Adrenal gland (tissue), 9 donors: ENCODE measurements at regions not wholly inside any gene's neighbourhood (a gene's known extent, or its start where the extent isn't known, plus 50 kb on each side); places are given as distances from the start of the nearest gene placed in this dataset.
"Not testable (repeated sequence)": the region's sequence is repeated elsewhere in the genome, so short reads cannot be mapped to it uniquely, and the experiment has no call there.

Experiments
- DNase-seq, 7 donors: peaks; one replicate each; pipeline ENCODE4 v3.0.0-alpha.2; 2019 to 2020
- H3K27ac ChIP-seq, 5 donors: fragments of 200-600 bp; sonication (generic) in 4 of 5; 1 replicate in 3 of 5; 2 replicates in 2 of 5; pipeline versions ENCODE4 v1.5.1 to v1.8.0; 2016 to 2020; ENCODE audit warnings: mild to moderate bottlenecking in 1 of 5
- H3K27me3 ChIP-seq: fragments of 200-600 bp; 2 replicates; pipeline ENCODE4 v1.8.0; 2021
- H3K36me3 ChIP-seq, 2 donors: fragments of 200-600 bp; replicated peaks in 1 of 2; 1 replicate in 1 of 2; 2 replicates in 1 of 2; pipeline versions ENCODE4 v1.5.1 to v1.8.0; 2018 to 2022
- H3K4me1 ChIP-seq, 2 donors: fragments of 200-600 bp; replicated peaks in 1 of 2; 1 replicate in 1 of 2; 2 replicates in 1 of 2; pipeline versions ENCODE4 v1.5.1 to v1.8.0; 2018 to 2021
- H3K4me3 ChIP-seq, 4 donors: fragments of 200-600 bp; sonication (generic) in 3 of 4; one replicate each; pipeline ENCODE4 v1.5.1; 2016 to 2018
- H3K9me3 ChIP-seq, 3 donors: fragments of 200-600 bp; sonication (generic) in 1 of 3; replicated peaks in 1 of 3; 1 replicate in 2 of 3; 2 replicates in 1 of 3; pipeline versions ENCODE4 v1.5.1 to v1.8.0; 2016 to 2021
- POLR2A ChIP-seq, 2 donors: fragments of 450-650 bp; IDR thresholded peaks; one replicate each; pipeline ENCODE4 v1.6.1; 2017; ENCODE audit warnings: antibody characterized with exemption in 2 of 2, mild to moderate bottlenecking in 2 of 2, moderate library complexity in 1 of 2
- WGBS, 4 donors: extraction: QIAGEN DNeasy Blood & Tissue Kit in 2 of 4; methylation state at CpG; one replicate each; pipeline versions ENCODE4 v1.1.5 to v1.1.7; 2013 to 2017; 5-methylcytosine and 5-hydroxymethylcytosine counted together
- intact Hi-C, 2 donors: fragments of 100-400 bp; cut with DNase I; formaldehyde crosslinking; loops; one replicate each; pipeline versions ENCODE4 v1.14.1 to v1.15.0; 2022 to 2023
- TF ChIP-seq, protein P1 (sequence below), 6 experiments: fragments of 450-650 bp in 4 of 6; fragments of 200-600 bp in 2 of 6; sonication (generic) in 1 of 6; IDR thresholded peaks; 1 replicate in 5 of 6; 2 replicates in 1 of 6; pipeline versions ENCODE4 v1.5.1 to v1.8.0; 2016 to 2021; ENCODE audit warnings: antibody characterized with exemption in 6 of 6, mild to moderate bottlenecking in 2 of 6, moderate library complexity in 1 of 6
- donor health status: healthy with polysubstance abuse.
- donor health status: Bipolar disorder and iron deficiency.
- donor health status: DM: yes; HTN: yes; CAD: no.
- donor health status: DM: no; HTN: no; CAD: no.
- donor health status: DM: no; HTN: no; CAD: no.

DNA sequence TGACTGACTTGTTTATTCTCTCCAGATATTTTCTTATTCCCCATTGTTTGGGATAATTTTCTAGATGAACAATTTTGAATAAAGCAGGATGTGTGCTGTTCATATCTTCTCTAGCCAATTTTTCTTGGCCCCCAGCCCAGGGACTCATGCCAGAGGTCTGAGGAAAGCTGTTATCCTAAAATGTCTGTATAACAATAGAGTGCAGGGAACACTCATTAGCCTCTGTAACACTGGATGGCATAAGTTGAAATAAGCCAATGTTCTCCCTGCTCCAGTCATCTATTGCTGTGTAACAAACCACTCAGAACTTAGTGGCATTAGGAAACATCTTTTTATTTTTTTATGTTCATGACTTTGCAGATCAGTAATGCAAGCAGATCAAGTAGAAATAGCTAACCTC is 121.7 kb upstream of the TRIM24 start:
- no peaks in the 10 kb centered on the region for H3K36me3 ChIP-seq
- no peak overlapping the region for H3K4me3 ChIP-seq
- H3K9me3 ChIP-seq: no peaks in the 10 kb centered on the region
- peak; percentile 85 to 93 (median 87) for DNase-seq
- H3K27me3 ChIP-seq: no peaks in the 10 kb centered on the region
- TF ChIP-seq, protein P1, sequence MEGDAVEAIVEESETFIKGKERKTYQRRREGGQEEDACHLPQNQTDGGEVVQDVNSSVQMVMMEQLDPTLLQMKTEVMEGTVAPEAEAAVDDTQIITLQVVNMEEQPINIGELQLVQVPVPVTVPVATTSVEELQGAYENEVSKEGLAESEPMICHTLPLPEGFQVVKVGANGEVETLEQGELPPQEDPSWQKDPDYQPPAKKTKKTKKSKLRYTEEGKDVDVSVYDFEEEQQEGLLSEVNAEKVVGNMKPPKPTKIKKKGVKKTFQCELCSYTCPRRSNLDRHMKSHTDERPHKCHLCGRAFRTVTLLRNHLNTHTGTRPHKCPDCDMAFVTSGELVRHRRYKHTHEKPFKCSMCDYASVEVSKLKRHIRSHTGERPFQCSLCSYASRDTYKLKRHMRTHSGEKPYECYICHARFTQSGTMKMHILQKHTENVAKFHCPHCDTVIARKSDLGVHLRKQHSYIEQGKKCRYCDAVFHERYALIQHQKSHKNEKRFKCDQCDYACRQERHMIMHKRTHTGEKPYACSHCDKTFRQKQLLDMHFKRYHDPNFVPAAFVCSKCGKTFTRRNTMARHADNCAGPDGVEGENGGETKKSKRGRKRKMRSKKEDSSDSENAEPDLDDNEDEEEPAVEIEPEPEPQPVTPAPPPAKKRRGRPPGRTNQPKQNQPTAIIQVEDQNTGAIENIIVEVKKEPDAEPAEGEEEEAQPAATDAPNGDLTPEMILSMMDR (IDR thresholded peaks at IDR 0.05): no peak
- TF ChIP-seq POLR2A (IDR thresholded peaks at IDR 0.05): no peak
- peaks cover 0 to 7% of the 10 kb centered on the region in 2 donors for H3K4me1 ChIP-seq
- intact Hi-C loops: no loop called here
- H3K27ac ChIP-seq: peak overlapping the region in 1 of 5 donors; percentile 38

DNA sequence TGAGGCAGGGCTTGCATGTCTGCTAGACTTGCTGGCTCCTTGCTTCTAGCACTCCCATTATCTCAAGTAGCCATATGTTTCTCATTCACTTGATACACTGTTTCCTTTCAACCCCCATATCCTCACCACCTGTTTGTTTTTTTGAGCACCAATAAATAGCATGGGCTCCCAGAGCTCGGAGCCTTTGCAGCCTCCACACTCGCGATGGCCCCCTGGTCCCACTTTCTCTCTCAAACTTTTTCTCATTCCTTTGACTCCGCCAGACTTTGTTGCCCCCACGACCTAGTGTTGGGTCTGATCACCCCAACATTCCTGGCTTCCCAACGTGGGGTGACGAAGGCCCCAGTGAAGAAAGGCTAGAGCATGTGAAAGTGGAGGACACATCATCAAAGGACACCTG is 120.8 kb upstream of the TRIM24 start:
- H3K4me1 ChIP-seq, H3K27ac ChIP-seq, H3K27me3 ChIP-seq, H3K4me3 ChIP-seq, H3K36me3 ChIP-seq, DNase-seq, H3K9me3 ChIP-seq, intact Hi-C loops: not testable (repeated sequence)
- WGBS, 4 donors: 91 to 93% (median 92%) methylated on average over 7 of the region's 7 CpGs

DNA sequence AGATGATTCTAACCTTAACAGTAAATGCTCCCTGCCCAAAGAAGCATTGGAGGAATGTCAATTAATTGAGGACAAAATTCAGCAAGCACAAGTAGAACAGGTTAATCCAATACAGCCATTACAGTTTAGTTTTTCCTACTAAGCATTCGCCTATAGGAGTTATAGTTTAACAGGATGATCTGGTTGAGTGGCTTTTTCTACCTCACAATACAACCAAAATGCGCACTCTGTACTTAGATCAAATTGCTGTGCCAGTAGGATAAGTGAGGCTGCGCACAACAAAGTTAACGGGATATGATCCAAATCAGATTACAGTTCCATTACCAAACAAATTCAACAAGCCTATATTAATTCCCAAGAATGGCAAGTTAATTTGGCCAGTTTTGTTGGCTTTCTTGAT is 117.1 kb upstream of the TRIM24 start:
- H3K27ac ChIP-seq: no peak overlapping the region
- no peaks in the 10 kb centered on the region for H3K27me3 ChIP-seq
- peaks cover 0 to 3% of the 10 kb centered on the region in 2 donors for H3K4me1 ChIP-seq
- 72 to 94% (median 87%) methylated on average over 4 of the region's 4 CpGs for WGBS, 4 donors
- TF ChIP-seq POLR2A (IDR thresholded peaks at IDR 0.05): no peak
- TF ChIP-seq, protein P1 (IDR thresholded peaks at IDR 0.05): no peak
- intact Hi-C loops: no loop called here
- DNase-seq: no peak
- H3K36me3 ChIP-seq: no peaks in the 10 kb centered on the region
- no peak overlapping the region for H3K4me3 ChIP-seq
- H3K9me3 ChIP-seq: peaks cover 0 to 13% (median 0%) of the 10 kb centered on the region in 3 donors

DNA sequence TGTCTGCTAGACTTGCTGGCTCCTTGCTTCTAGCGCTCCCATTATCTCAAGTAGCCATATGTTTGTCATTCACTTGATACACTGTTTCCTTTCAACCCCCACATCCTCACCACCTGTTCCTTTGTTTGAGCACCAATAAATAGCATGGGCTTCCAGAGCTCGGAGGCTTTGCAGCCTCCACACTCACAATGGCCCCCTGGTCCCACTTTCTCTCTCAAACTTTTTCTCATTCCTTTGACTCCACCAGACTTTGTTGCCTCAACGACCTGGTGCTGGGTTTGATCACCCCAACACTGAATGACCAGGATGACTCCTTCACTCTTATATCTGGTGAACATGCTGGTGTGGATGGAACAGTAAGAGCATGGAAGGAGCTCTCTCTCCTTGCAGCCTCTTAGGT is 114.5 kb upstream of the TRIM24 start:
- 73 to 78% (median 77%) methylated on average over 3 of the region's 3 CpGs for WGBS, 4 donors
- no peaks in the 10 kb centered on the region for H3K36me3 ChIP-seq

DNA sequence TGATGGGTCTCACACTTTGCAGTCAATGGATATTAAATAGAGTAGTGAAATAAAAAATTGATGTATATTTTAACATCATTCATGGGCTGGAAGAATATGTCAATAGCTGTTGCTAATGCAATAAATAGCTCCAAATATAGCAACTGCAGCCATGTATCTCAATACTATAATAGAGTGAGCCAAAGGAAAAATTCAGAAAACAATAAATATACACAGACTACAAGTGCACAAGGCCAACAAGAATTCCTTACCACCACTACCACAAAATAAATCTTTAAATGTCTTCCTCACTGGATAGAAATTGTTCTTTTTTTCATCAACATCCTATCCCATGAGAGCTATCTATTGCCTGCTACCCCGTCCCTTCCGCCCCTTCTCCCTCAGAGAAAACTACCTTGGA is 113.1 kb upstream of the TRIM24 start:
- Histone ChIP-seq H3K27me3 (no peaks in the 10 kb centered on the region), H3K9me3 (peaks cover 0 to 17% (median 0%) of the 10 kb centered on the region in 3 donors), H3K36me3 (no peaks in the 10 kb centered on the region), H3K4me3 (no peak overlapping the region), H3K27ac (no peak overlapping the region), H3K4me1 (peaks cover 0 to 6% of the 10 kb centered on the region in 2 donors)
- TF ChIP-seq, protein P1 (IDR thresholded peaks at IDR 0.05): no peak
- no peak for DNase-seq
- WGBS, 4 donors: 79 to 95% (median 86%) methylated on average over 2 of the region's 2 CpGs
- intact Hi-C loops: no loop called here

More for the DNA sequence above, 114.5 kb upstream of the TRIM24 start:
- H3K4me3 ChIP-seq: no peak overlapping the region
- intact Hi-C loops: no loop called here
- no peak for TF ChIP-seq POLR2A (IDR thresholded peaks at IDR 0.05)
- TF ChIP-seq, protein P1 (IDR thresholded peaks at IDR 0.05): no peak
- H3K27ac ChIP-seq: no peak overlapping the region
- H3K27me3 ChIP-seq: no peaks in the 10 kb centered on the region
- H3K4me1 ChIP-seq: peaks cover 0 to 4% of the 10 kb centered on the region in 2 donors
- DNase-seq: no peak
- peaks cover 0 to 13% (median 0%) of the 10 kb centered on the region in 3 donors for H3K9me3 ChIP-seq
